Neural crest cell (in vitro differentiated cells): ENCODE measurements at regions not wholly inside any gene's neighbourhood (a gene's known extent, or its start where the extent isn't known, plus 50 kb on each side); places are given as distances from the start of the nearest gene placed in this dataset.

ENCODE experiments used
- DNase-seq: peaks from one replicate; pipeline ENCODE4 v3.0.0; 2021; ENCODE audit warnings: low read depth, mixed read lengths, low spot score
- H3K27ac Mint-ChIP-seq: one replicate; pipeline ENCODE4 v1.8.0; 2021; ENCODE audit warnings: mild to moderate bottlenecking, mixed read lengths; ENCODE audit not compliant: unreplicated experiment
- H3K27me3 Mint-ChIP-seq: 2 replicates; pipeline ENCODE4 v1.8.0; 2021; ENCODE audit warnings: low read depth, mild to moderate bottlenecking, mixed read lengths
- H3K36me3 Mint-ChIP-seq: 2 replicates; pipeline ENCODE4 v1.8.0; 2021; ENCODE audit warnings: low read depth, mild to moderate bottlenecking, mixed read lengths
- H3K4me1 Mint-ChIP-seq: 2 replicates; pipeline ENCODE4 v1.8.0; 2021; ENCODE audit warnings: mixed read lengths
- H3K4me3 Mint-ChIP-seq: one replicate; pipeline ENCODE4 v1.8.0; 2021; ENCODE audit warnings: mild to moderate bottlenecking, mixed read lengths
- H3K9me3 Mint-ChIP-seq: 2 replicates; pipeline ENCODE4 v1.8.0; 2021; ENCODE audit warnings: mixed read lengths
- TF ChIP-seq, protein P1 (sequence below): fragments of 200-600 bp; sonication (generic); conservative IDR thresholded peaks from 2 replicates; pipeline ENCODE4 v1.5.0; 2021; ENCODE audit warnings: antibody characterized with exemption, mild to moderate bottlenecking

DNA sequence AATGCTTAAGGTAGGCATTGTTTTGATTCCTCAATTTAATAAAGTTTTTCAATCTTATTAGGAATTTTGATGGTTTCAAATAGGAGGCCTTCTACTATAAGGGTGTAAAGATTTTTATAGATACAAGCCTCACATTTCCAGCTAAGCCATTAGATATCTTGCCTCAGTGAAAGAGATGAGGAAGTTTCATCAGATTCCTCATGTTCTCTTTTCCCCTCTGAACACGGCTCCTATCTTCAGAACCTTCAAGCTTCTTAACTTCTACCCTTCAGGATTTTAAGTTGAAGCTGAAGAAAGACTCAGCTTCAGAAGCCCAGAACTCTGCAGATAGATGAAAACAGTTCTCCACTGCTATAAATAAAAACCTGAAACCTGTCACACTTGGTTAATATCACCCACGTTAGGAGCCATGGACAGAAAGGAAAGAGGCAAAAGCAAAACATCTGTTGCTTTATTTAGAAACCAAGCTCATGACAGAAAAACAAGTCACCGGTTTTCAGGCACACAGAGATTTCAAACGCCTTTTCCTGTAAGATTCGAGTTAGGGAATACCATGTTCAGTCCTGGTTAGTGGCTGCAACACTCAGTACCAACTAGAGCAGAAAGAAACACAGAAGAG, 82.2 kb upstream of the GOLGA8B start:
- Mint-ChIP-seq H3K4me1 (no peaks in the 10 kb centered on the region), H3K27ac (no peak overlapping the region), H3K9me3 (no peaks in the 10 kb centered on the region), H3K27me3 (peaks cover 74% of the 10 kb centered on the region), H3K4me3 (no peak overlapping the region), H3K36me3 (no peaks in the 10 kb centered on the region)
- no peak for DNase-seq
- TF ChIP-seq, protein P1, sequence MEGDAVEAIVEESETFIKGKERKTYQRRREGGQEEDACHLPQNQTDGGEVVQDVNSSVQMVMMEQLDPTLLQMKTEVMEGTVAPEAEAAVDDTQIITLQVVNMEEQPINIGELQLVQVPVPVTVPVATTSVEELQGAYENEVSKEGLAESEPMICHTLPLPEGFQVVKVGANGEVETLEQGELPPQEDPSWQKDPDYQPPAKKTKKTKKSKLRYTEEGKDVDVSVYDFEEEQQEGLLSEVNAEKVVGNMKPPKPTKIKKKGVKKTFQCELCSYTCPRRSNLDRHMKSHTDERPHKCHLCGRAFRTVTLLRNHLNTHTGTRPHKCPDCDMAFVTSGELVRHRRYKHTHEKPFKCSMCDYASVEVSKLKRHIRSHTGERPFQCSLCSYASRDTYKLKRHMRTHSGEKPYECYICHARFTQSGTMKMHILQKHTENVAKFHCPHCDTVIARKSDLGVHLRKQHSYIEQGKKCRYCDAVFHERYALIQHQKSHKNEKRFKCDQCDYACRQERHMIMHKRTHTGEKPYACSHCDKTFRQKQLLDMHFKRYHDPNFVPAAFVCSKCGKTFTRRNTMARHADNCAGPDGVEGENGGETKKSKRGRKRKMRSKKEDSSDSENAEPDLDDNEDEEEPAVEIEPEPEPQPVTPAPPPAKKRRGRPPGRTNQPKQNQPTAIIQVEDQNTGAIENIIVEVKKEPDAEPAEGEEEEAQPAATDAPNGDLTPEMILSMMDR: no peak

DNA sequence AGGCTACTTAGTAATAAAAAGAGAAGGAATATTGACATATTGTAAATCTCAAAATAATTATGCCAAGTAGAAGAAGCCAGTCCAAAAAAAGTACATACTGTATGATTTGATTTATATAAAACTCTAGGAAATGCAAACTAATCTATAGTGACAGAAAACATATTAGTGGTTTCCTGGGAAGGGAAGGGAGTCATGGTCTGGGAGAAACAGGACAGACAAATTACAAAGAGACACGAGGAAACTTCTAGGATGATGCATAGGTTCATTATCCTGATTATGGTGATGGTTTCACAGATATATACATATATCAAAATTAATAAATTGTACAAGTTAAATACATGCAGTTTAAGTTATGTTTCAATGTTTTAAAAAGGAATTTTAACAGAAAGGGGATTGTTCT, 81.0 kb upstream of the GOLGA8B start:
- Mint-ChIP-seq H3K4me3 (no peak overlapping the region), H3K27me3 (peaks cover 68% of the 10 kb centered on the region), H3K36me3 (no peaks in the 10 kb centered on the region), H3K4me1 (no peaks in the 10 kb centered on the region), H3K9me3 (no peaks in the 10 kb centered on the region), H3K27ac (no peak overlapping the region)
- TF ChIP-seq, protein P1: no peak
- no peak for DNase-seq

DNA sequence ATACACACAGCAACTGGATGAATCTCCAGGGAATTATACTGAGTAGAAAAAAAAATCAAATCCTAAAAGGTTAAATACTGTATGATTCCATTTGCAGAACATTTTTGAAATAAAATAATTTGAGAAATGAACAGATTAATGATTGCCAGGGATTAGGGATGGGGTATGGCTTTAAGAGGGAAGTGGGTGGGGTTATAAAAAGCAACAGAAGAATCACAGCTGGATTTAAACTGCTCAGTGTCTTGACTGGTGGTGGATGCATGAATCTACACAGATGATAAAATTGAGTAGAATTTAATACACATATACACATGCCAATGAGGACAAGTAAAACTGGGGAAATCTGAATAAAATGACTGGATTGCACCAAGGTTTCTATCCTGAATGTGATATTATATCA, 79.7 kb upstream of the GOLGA8B start:
- Mint-ChIP-seq H3K4me1 (no peaks in the 10 kb centered on the region), H3K9me3 (no peaks in the 10 kb centered on the region), H3K27me3 (peaks cover 60% of the 10 kb centered on the region), H3K27ac (no peak overlapping the region), H3K36me3 (no peaks in the 10 kb centered on the region), H3K4me3 (no peak overlapping the region)
- no peak for DNase-seq
- TF ChIP-seq, protein P1: no peak

DNA sequence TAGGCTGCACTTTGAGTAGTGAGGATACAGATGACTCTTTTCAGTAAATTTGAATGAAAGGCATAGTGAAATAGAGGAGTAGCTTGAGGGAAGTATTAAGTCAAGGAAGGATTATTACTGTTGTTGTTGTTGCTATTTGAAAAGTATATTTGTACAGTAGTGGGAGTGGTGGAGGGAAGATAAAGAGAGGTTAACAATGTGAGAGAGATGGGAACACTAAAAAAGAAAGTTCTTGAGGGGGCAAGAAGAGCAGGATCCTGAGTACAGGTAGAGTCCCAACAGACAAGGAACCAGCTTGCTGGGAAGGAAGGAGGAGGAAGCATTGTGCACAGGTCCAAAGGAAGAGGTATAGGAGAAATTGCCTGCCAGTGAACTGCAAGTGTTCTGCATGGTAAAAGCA, 75.6 kb upstream of the GOLGA8B start:
- Mint-ChIP-seq H3K9me3 (no peaks in the 10 kb centered on the region), H3K4me3 (no peak overlapping the region), H3K4me1 (no peaks in the 10 kb centered on the region), H3K27me3 (peaks cover 37% of the 10 kb centered on the region), H3K36me3 (no peaks in the 10 kb centered on the region), H3K27ac (no peak overlapping the region)
- TF ChIP-seq, protein P1: no peak
- no peak for DNase-seq

DNA sequence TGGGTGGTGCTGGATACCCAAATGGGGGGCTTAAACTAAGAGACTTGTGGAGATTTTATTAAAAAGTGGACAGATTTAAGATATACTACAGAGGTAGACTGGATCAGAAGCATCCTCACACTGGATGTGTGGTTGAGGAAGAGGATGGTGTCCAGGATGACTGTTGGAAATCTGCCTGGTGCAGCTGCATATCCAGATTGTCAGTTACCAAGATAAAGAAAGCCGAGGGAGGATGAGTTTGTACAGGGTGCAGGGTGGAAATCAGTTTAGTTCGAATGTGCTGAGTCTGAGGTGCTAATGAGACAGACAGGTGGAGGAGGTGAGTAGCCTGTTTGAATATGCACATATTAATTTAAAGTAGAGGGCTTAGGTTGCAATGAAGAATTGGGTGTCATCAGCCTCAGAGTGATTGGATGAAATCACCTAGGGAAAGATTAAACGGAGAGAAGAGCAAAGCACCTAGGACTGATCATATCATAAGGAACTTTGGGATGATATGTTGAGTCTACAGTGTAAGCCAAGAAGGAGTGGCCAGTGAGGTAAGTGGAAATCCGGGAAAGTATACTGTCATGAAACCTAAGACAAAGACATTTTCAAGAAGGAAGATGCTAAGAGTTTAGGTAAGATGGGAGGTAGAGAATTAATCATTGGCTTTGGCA, 74.1 kb upstream of the GOLGA8B start:
- Mint-ChIP-seq H3K4me3 (no peak overlapping the region), H3K4me1 (no peaks in the 10 kb centered on the region), H3K9me3 (no peaks in the 10 kb centered on the region), H3K27ac (no peak overlapping the region), H3K27me3 (peaks cover 24% of the 10 kb centered on the region), H3K36me3 (no peaks in the 10 kb centered on the region)
- TF ChIP-seq, protein P1: no peak
- DNase-seq: no peak
